Muscle of back (tissue), 3 donors: ENCODE measurements at regions not wholly inside any gene's neighbourhood (a gene's known extent, or its start where the extent isn't known, plus 50 kb on each side); places are given as distances from the start of the nearest gene placed in this dataset.
A peak's percentile ranks its signal among the peaks of the same experiment; 100 is the strongest.
"Not testable (repeated sequence)": the region's sequence is repeated elsewhere in the genome, so short reads cannot be mapped to it uniquely, and the experiment has no call there.

Source experiments
- DNase-seq, 3 donors: peaks; one replicate each; pipeline versions ENCODE4 v3.0.0 to v3.0.0-alpha.2; 2013

DNA sequence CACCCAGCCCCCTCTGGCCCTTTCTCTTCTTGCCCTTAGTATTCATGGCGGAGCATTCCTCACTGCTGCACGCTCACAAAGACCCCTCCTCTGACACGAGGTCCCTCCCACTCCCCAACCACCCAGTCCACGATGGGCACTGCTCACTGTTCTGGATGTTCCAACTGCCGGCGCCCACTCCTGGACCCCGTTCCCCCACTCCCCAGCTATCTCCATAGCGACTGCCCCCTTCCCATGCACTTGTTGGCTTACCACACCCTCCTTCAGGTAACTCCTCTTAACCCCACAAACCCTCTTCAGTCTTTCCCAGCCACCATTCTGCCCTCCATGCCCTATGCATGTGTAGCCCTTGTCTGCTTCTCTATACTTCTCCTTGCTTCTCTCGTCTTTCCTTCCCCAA is 961.5 kb upstream of the DEFB115 start:
- DNase-seq = not testable (repeated sequence)

DNA sequence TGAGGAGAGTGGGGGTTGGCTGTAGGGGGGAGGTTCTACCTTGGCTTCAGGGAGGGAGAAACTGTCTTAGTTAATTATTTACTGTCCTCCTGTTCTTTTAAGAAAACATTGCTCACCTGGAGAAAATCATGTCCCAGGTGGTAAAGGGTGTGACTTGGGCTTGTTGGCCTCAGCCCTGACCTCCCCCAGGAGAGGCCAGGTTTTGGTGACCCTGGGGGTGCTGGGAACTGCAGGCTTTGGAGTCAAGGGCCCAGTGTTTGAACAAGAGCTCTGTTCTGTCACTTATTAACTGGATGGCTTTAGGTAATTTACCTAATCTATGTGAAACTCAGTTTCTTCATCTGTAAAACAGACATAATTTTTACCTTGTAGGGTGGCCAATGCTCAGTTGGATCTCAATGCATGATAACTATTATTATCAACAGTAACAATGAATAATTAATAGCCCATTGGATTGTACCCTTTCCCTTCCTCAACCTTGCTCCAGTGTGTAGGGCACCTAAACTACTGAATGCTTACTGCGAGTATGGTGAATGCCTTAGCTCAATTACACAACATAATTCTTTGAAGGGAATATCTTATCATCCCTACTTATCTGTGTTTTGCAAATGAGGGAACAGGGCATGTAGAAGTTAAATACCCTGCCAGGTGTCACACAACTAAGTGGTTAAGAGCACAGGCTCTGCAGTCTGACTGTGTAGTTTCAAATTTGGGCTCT is 959.4 kb upstream of the DEFB115 start:
- DNase-seq = not testable (repeated sequence)

DNA sequence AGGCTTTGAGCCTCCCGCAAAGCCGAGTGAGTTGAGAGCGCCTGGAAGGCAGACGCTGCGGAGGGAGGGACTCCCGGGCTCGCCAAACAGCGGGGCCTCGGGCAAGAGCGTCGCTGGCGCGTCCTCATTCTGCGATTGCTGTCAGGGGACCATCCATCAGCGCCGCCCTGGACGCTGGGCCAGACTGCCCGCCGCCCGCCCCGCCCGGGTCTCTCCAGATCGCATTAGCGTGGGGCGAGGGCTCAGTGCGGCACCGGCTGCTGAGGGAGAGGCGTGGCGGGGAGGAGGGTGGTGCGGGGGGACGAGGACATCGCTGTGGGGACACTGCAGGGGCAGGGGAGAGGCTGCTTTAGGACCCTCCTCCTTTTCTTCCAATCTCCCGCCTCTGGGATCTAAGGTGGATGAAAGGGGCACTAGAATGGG is 957.2 kb upstream of the DEFB115 start:
- not testable (repeated sequence) for DNase-seq

DNA sequence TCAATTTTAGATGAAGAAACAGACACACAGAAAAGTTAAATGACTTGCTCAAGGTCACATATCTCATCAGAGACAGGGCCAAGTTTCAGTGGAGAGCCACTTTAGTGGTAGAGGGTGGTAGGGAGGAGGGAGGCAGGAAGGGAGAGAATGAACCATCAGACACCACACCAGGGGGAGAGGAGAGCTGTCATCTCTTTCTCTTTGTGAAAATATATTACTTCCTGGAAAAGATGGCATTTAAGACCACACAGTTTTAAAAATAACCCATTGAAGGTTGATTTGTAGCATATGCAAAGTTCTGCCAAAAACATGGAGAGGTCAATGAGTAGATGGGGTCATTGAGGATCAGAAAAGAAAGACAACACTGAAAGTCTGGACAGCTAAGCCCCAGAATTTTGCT is 954.7 kb upstream of the DEFB115 start:
- not testable (repeated sequence) for DNase-seq

DNA sequence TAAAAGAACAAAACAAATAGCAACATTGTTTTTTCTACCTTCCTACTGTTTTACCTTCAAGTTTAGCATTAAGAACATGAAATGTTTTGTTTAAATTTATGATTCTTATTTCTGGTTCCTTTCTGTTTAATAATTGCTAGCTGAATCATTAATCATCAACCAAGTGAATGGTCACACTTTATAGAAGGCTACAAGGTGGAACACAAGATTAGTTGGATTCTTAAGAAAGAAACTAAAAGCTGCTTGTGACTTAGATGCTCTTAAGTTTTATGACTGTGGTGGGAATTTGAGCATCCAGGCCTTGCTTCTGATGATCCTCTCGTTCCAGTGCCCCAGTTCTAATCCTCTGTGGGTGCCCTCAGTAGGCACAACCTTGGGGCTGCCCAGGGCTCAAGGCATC is 947.5 kb upstream of the DEFB115 start:
- not testable (repeated sequence) for DNase-seq

DNA sequence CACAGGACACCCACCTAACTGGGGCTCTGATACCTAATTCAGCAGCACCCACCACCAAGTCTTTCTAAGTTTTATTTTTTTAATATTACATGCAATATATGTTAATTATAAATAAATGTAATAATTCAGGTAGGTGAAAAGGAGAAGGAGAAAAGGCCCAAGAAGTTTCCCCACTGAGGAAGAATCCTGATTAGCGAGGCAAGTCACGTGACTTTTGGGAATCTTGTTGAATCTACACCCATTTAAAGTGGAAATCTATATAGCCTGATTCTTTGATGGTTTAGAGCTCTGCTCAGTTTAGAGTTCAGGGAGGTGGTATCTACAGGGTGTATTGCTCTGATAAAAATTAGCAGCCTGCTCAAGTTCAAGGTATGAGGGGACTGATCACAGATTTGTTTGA is 947.1 kb upstream of the DEFB115 start:
- DNase-seq = not testable (repeated sequence)

DNA sequence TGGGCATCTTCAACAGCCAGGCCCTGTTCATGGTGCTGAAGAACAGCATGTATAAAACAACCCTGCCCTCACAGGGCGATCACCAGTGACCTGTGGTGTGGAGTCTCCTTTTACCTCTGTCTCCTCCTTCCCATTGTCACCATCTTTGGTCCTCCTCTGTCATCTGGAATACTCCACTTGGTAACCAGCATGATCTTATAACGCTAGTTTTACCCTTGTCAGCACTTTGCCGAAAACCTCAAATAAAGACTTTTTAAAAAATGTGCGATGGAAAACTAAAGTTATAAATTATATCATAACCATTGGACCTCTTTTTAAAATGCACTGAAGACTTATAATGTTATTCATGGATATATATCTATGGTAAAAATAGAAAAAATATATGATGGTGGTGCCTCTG is 945.2 kb upstream of the DEFB115 start:
- not testable (repeated sequence) for DNase-seq

DNA sequence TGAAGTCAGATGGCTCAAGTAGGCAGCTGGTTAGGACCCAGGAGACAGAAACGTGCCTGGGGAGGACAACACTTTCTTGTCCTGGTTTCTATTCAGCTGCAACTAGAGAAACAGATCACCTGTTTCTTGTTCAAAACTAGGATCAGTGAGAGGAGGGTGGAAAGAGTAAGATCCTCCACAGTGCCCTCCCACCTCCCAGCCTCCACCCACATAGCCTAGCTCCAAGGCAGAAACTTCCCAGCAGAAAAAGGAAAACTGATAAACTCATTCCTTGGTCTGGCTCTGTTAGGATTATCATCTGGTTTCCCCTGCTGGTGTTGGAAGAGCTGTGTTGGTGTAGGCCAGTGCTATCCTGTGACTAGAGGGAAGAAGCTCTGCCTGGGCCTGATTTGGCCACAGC is 943.8 kb upstream of the DEFB115 start:
- DNase-seq = not testable (repeated sequence)

DNA sequence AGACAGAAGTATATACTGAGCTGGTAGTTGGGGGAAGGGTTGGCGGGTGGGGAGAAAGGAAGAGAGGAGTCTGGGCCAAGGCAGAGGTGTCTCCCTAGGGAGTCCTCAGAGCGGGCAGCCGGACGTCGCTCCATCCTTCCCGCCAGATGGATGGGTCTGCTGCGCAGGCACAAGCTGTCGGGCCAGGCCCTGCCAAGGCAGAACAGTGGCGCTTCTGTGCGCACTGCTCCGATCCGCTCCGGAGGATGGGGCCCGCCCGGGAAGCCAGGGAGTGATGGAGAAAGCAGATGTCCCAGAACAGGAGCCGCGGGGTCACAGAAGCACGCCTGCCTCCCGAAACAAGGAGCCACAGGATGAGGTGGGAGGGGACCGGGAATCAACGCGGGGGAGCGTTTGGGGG is 941.4 kb upstream of the DEFB115 start:
- peak in 1 of 3 donors; percentile 4 for DNase-seq

DNA sequence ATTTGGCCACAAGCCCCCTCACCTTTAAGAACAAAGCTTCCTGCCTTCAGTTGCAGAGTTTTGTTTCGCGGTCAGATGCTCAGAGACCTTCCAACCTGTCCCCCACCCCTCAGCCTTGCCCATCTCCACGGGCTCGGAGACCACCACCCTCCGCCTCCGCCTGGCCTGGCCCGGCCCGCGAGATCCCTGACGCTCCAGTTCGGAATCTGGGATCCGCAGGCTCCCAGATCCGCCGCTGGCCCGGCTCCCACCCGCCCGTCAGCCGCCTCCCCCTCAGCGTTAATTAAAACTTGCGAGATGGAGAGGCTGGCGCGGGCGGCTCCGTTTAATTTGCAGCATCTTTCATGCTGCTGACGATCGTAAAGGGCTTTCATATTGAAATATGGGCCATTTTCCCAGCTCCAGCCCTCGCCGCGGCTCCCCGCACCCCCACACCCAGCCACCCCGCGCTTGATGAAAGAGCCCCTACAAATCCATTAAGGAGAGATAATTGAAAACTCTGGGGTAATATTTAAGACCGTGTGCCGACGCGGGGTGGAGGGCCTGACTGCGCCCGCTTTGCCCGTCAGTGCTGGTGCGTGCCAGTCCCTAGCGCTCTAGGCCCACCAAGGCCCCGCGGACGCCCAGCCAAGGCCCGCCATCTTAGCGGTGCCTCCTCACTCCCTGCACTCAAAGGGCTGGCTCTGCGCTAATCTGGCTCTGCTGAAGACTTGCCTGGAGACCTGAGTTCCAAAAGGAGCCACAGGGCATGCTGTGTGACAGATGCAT is 940.7 kb upstream of the DEFB115 start:
- DNase-seq = not testable (repeated sequence)

DNA sequence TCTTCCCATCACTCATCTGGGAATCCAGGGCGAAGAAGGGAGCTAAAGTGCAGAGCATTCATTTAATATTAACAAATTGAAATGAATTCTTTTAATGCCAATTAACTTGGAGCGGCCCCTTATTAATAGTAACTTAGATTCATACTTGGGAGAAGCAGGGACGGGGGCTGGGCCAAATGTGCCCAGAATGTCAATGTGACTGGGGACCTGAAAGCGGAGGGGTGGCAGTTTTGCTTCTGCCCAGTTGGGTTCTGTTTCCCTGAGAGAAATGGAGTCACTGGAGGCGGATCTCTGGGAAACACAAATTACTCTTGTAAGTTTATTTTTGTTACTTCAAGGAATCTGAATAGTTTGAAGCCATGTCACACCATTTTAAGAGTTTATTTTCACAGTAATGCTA is 923.7 kb upstream of the DEFB115 start:
- not testable (repeated sequence) for DNase-seq

DNA sequence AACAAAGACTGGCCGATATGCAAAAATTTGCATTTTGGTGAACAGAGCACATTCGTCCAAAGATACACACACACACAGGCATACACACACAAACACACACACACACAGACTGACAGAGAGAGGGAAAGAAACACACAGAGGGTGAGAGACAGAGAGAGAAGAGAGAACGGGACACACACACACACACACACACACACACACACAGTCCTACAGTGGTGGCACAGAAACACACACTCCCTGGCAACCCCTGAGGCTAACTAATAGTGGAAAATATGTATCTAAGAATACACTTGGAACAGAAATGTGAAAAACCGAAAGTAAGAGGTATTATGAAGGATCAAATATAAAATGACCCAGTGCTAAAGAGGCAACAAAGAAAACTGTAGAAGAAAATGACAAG is 919.9 kb upstream of the DEFB115 start:
- not testable (repeated sequence) for DNase-seq

DNA sequence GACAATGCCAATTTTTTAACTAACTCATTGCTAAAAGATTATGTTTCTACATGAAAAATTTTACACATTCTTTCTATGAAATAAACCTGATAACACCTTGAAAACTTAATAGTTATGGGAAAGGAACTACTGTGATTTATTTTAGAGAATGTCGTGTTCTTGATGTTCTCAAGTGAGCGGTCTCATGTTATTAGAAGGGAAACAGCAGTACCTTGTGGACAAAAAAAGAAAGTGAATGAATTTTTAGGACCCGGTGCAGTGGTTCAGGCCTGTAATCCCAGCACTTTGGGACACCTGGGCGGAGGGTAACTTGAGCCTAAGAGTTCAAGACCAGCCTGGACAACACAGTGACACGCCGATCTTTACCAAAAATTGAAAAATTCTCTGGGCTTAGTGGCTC is 908.5 kb upstream of the DEFB115 start:
- not testable (repeated sequence) for DNase-seq

DNA sequence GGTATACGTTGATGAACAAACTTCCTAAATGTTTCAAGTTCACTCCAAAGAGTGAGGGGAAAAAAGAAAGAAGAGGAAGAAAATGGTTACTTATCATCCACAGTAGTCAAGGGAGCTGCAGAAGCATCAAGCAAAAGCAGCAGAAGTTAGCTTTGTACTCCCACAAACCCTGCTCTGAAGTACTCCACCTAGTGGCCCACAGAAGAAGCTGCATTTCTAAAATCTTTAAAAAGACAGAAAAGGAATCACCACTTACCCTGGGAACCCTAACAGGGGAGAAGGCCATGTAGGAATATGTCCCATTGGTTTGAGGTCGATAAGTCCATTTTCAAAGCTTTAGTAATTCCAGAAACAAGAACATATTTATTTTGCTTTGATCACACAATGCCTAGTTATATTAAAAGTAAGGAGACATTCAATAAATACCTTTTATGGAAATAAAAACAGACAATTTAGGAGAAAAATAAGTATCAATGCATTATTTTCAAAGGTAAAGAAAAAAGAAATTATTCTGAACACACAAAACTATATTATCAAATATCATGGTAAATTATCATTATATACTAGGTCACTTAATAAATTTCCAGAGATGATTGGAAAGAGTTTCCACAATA is 900.5 kb upstream of the DEFB115 start:
- not testable (repeated sequence) for DNase-seq

DNA sequence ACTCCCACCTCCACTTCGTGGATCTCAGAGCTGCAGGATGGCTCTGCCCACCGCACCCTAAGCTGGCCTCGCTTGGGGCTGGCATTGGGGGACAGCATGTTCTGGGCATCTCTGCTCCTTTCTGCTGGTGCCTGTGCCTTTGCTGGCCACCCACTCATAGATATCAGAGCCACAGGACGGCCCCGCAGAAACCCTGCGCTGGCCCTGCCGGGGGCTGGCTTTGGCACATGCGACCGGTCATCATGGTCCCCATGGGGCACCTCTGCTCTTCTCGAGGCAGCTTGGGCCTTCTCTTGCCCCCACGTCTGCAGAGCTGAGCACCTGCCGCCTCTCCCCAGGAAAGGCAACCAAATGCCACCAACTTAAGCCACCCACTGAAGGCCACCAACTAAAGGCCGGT is 895.7 kb upstream of the DEFB115 start:
- DNase-seq = not testable (repeated sequence)

DNA sequence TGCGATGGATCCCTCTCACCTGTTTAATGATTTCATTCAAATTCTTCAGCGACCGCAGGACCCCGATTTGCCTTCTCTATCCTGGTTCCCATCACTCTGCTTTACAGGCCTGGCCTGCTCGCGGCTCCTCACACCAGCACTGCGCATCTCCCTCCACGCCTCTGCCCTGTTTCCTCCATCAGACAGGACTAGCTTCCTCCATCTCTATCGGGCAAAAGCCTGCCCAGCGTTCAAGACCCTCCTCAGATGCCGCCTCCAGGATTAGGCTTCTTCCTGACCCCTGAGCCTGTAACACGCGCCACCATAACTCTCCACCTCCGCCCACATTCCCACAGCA is 881.1 kb upstream of the DEFB115 start:
- not testable (repeated sequence) for DNase-seq

DNA sequence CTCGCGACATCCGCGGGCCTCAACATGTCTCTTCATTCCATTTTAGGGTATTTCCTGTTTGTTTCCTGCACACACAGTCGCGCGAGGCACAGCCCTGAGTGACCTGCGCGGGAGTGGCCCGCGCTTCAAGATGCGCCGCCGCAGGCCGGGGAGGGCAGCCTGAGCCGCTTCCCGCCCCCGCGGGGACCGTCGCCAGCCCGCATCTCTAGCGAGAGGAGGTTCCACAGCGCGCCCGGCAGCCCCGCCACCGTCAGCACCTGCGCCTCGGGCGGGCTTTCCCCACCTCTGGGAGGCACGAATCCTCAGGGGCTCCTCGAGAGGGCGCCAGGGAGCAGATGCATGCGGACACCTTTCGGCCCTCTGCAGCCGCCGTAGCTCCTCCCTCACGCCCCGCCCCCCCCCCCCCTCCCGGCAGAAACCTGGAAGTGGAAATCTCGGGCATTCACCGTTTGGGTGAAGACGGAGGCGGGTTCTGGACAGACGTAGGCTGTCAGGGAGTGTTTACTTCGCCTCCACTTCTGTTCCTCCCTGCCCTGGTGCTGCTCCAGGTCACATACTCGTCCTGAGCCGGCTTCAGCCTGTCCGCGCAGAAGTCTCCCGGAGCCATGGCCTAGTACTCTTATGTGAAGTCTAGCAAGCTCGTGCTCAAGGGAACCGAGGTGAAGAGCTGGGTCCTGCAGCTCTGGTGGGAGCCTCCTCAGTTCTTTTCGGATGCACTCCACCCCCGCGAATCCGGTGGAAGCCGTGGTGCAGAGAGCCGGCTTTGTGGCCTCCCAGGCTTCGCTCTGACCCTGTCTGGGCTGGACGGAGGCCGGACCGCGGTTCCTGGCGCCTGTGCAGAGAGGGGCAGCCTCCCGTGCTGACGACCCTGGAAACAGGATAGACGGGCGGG is 880.5 kb upstream of the DEFB115 start:
- peak; percentile 64 to 81 (median 66) for DNase-seq

DNA sequence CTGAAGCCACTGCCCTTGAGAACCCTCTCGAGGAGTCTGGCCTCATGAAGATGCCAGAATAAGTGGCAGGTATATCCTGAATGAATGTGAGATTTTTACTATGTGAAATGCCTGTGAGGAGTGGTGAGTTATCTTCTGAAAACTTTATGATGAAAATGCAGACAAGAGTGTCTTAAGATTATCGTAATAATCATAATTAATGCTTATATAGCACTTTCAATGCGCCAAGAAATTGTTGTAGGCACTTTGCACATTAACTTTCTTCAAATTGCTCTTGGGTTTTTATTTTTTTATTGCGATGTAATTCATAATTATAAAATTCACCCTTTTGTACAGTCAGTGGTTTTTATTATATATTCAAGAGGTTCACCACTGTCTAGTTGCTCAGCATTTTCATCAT is 879.1 kb upstream of the DEFB115 start:
- not testable (repeated sequence) for DNase-seq

DNA sequence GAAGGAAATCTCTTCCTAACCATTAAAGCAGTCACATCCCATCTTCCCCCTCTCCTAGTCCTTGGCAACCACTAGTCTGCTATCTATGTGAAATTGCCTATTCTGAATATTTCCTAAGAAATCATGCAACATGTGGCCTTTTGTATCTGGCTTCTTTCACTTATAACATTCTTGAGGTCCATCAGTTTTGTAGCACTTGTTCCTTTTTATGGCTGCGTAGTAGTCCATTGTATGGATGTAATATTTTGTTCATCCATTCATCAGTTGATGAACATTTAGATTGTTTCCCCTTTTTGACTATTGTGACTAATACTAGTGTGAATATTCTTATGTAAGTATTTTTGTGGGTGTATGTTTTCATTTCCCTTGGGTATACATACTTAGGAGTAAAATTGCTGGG is 878.7 kb upstream of the DEFB115 start:
- DNase-seq = not testable (repeated sequence)

DNA sequence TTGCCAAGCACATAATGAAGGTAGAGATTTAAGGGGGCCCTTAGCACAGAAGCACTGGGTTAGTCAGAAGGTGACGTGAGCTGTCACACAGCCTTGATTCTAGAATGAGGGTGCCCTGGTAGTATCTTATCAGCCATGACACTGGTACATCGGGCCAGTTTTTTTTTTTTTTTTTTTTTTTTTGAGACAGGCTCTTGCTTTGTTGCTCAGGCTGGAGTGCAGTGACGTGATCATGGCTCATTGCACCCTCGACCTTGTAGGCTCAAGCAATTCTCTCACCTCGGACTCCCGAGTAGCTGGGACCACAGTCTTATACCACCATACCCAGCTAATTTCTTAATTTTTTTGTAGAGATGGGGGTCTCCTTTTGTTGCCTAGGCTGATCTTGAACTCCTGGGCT is 872.6 kb upstream of the DEFB115 start:
- not testable (repeated sequence) for DNase-seq

DNA sequence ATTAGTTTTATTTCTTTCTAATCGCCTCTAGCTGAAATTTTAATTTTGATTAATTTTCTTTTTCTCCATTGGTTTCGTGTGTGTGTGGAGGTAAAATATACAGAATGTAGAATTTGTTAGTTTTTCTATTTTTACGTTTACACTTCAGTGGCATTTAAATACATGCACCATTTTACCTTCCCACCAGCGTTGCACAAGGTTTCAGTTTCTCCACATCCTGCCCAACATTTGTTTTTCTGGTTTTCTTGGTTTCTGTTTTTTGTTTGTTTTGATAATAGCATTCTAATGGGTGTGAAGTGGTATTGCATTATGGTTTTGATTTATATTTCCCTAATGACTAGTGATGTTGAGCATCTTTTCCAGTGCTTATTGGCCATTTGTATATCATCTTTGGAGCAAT is 871.4 kb upstream of the DEFB115 start:
- DNase-seq = not testable (repeated sequence)

DNA sequence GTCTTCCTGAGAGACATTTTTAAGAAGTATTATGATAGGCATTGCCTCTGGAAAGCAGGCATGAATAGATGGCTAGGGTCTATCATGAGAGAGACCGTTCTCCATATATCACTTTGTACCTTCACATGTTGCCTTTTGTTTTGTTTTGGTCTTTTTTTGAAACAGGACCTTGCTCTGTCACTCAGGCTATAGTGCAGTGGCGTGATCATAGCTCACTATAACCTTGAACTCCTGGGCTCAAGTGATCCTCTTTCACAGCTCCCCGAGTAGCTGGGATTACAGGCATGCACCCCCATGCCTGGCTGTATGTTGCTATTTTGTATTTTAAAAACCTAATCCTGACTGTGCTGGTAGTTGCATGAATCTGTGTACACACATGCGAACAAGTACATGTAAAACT is 869.6 kb upstream of the DEFB115 start:
- DNase-seq = not testable (repeated sequence)
